ENCODE measurements at regions not wholly inside any gene's neighbourhood (a gene's known extent, or its start where the extent isn't known, plus 50 kb on each side); places are given as distances from the start of the nearest gene placed in this dataset.
"Not testable (repeated sequence)": the region's sequence is repeated elsewhere in the genome, so short reads cannot be mapped to it uniquely, and the experiment has no call there.

DNA sequence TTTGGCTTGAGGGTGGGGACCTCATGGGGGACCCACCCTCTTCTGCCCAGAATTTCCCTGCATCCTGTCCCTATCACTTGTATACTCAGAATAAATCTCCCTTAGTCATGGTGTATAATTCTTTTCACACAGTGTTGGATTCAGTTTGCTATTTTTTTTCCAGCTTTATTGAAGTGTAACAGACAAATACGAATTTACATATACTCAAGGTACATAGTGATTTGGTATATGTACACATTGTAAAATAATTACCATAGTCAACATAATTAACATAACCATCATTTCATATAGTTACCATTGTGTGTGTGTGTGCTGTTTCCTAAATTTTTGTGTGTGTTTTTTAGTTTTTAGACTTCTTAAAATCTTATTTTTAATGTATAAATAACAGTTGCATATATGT lies 269.9 kb downstream of the CNTNAP3 start:
- DNase-seq (ENCODE audit: low read depth) = not testable (repeated sequence)

DNA sequence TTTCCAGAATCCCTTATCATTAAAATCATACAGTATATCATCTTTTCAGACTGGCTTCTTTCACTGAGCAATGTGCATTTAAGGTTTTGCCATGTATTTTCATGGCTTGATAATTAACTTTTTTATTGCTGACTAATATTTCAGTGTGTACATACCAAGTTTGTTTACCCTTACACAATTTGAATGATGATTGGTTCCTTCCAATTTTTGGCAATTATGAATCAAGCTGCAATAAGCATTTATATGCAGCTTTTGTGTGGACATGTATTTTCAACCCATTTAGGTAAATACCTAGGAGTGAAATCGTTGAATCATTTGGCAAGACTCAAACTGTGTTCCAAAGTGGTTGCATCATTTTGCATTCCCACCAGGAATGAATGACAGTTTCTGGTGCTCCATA lies 272.8 kb downstream of the CNTNAP3 start:
- not testable (repeated sequence) for DNase-seq (ENCODE audit: low read depth)

DNA sequence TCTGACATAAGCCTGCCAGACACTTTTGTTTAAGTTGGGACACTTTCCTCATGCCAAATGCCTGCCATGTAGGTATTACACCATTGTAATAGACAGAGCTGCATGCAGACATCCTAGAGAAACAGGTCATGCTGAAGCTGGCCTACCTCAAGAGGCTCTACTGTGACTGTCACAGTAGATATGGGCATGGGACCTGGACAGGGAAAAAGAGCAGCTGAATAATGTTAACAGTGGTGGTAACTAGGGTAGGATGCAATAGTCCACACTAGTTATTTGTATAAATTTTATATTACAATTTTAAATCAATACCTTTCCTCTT lies 273.2 kb downstream of the CNTNAP3 start:
- DNase-seq (ENCODE audit: low read depth) = not testable (repeated sequence)

DNA sequence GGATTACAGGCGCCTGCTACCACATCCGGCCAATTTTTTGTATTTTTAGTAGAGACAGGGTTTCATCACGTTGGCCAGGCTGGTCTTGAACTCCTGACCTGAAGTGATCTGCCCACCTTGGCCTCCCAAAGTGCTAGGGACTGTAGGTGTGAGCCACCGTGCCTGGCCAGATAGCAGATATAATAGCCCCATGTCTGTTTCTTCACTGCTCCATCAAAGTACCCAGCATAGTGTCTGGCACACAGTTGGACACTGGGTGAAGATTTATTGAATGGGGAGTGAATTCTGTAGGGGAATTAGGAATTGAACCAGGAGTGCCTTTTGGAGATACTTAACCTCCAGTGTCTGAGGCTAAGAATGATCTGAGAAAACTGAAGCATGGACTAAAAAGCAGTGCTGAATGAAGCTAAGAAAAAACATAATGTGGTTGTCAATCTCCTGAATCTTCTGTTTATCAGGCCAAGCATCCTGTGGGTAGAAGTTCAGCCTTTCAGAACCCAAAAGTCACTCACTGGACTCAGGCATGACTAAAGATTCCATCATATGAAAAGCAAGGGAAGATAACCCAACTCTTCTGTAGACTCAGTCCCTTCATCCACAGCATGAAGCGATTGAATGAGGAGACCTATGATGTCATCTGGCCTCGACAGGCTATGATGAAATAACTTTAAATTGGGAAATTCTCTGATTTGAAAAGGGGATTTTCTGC lies 273.7 kb downstream of the CNTNAP3 start:
- DNase-seq (ENCODE audit: low read depth) = not testable (repeated sequence)

DNA sequence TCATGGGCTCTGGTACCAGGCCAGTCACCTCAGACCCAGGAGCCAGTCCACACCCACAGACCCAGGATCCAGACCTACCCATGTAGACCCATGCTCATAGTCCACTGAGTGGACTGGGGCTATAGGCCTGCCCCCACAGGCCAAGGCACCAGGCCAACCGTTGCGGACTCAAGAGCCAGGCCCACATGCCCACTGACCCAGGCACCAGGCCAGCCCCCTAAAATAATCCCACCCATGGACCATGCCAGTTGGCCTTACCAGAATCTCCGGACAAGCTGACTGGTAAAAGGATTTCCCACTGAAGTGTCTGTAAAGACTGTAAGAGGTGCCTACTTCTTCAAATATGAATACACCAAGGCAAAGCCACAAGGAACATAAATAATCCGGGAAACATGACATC lies 278.2 kb downstream of the CNTNAP3 start:
- not testable (repeated sequence) for DNase-seq (ENCODE audit: low read depth)

DNA sequence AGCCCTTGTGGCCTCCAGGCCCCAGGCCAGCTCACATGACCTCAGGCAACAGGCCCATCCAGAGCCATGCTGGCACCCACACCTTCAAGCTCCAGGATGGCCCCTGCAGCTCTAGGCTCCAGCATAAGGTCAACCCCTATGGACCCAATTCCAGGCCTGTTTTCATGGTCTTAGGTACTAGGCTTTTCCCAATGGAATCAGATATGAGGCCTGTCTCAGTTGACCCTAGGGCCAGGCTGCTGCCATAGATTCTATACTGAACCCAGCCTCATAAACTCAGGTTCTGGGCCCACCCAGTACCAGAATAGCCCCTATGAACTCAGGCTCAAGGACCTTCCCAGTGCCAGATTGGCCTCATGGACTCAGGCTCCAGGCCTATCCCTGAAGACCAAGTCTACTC lies 278.6 kb downstream of the CNTNAP3 start:
- not testable (repeated sequence) for DNase-seq (ENCODE audit: low read depth)

DNA sequence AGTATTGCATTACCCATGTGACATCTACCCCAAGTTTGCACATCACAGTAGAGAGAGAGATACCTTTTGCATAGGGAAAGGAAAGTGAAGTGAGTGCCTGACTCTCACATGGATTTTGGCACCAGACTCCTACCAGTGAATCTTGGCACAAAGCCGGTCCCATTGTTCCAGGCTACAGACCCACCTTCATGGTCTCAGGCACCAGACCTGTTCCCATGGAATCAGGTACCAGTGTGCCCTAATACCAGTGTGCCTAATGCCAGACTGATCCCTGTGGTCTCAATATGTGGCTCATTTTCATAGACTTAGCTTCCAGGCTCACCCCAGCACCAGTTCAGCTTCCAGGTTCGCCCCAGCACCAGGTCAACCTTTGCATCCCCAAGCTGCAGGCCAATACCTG lies 279.1 kb downstream of the CNTNAP3 start:
- not testable (repeated sequence) for DNase-seq (ENCODE audit: low read depth)

DNA sequence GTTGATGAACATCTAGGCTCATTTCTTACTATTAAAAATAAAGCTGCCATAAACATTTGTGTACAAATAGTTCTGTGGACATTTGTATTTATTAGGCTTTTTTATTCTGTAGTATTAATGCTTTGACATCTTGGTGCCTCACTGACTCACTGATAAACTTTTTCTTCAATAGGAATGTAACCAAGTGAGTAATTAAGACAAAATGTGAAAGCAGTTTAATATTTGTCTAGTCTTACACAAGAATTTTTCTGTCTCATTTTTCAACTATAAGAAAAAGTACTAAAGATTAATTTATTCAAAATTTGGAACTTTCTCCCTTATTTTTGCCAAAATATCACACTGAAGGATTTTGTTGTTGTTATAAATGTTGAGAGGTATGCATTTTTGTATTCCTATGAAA lies 282.2 kb downstream of the CNTNAP3 start:
- peak; percentile 52 for DNase-seq (ENCODE audit: low read depth)

DNA sequence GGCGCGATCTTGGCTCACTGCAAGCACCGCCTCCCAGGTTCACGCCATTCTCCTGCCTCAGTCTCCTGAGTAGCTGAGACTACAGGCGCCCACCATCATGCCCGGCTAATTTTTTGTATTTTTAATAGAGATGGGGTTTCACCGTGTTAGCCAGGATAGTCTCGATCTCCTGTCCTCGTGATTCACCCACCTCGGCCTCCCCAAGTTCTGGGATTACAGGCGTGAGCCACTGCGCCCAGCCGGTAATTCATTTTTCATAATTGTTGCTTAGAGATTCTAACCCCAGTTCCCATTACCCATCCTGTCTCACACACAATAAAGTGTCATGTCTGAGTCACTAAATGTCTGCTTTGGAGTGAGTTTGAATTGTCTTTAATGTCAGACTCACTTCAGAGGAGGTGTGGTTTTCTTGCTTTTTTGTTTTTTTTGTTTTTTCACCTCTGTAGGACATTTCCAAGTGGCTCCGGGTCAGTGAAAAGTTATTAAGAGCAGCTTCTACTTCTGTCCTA lies 281.2 kb upstream of the FAM240B start:
- not testable (repeated sequence) for DNase-seq (ENCODE audit: low read depth)

DNA sequence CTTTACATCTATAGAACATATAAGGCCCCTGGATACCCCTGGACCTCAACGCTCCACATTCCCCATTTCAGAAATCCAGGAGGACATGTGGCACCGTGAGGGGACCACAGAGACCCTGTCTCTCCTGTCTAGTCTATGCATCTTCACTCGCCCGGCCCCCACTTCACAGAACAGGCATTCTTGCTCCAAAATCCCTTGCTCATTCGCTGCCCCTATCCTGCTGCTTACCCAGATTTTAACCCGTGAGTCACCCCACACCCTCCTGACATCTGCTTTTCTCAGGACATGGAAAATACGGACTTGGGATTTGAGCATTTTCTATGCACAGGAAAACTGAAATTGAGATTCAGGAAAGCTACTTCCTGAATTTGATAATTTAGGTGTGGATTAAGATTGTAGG lies 279.3 kb upstream of the FAM240B start:
- DNase-seq (ENCODE audit: low read depth) = not testable (repeated sequence)

DNA sequence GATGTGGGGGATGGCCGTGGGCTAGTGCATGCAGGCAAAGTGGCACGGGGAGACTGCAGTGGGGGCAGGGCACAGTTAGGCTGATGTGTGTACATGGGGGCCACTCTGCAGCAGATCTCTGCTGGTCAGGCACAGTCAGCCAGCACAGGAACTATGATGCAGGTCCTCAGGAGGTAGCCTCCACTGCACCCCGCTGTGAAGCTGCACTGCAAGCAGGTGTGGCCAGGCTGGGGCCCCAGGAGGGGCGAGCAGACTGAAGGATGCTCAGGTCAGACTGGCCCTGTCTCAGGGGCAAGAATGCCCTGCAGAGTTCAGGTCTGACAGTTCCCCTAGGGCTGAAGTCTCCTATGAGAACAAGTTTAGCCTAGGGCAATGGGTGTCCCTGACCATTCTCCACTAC lies 273.8 kb upstream of the FAM240B start:
- DNase-seq (ENCODE audit: low read depth) = not testable (repeated sequence)

DNA sequence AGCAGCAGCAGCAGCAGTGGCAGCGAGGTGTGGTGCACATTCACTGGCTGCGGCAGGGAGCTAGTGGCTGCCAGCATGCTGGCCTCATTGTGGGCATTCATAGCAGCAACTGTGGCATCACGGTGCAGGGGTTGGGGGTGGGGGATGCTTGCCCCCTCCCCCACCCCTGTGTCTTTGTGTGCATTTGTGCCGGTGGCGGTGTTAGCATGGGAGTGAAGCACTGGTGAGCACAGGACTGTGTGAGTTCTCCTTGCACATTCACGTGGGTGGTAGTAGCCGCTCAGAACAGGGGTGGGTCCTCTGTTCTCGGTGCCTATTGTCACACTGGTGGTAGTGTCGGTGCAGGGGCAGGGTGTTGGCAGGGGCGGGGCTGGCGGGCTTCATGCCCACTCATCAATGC lies 273.2 kb upstream of the FAM240B start:
- not testable (repeated sequence) for DNase-seq (ENCODE audit: low read depth)

DNA sequence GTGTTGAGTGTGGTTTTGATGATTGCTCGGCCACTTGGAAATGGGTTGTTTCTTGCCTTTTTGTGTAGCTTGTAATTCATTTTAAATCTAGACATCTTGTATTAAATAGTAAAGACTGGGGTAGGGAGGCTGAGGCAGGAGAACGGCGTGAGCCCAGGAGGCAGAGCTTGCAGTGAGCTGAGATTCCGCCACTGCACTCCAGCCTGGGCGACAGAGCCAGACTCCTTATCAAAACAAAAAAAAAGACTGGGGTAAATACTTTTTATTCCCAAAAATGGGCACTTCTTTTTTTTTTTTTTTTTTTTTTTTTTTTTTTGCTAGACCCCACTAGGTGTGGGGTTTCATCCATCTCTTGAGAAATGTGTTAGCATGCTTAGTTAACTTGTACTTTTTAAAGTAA lies 258.8 kb upstream of the FAM240B start:
- not testable (repeated sequence) for DNase-seq (ENCODE audit: low read depth)

DNA sequence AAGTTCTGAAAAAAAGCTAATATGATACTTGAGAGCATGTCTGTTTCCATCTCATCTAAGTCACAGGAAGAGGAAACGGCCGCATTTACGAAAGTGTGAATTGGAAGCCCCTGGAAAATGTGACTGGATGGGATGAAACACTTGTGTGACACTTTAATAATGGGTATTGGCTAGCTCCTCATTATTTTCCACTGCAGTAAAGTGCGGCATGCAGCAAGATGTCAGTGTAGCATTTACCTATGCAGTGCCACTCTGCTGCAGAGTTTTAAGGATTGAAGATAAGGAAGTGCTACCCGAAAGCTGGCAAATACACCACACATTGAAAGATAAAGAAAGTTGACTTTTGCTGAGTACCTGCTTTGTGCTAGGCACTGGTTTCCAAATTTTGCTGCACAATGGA lies 249.5 kb upstream of the FAM240B start:
- not testable (repeated sequence) for DNase-seq (ENCODE audit: low read depth)

DNA sequence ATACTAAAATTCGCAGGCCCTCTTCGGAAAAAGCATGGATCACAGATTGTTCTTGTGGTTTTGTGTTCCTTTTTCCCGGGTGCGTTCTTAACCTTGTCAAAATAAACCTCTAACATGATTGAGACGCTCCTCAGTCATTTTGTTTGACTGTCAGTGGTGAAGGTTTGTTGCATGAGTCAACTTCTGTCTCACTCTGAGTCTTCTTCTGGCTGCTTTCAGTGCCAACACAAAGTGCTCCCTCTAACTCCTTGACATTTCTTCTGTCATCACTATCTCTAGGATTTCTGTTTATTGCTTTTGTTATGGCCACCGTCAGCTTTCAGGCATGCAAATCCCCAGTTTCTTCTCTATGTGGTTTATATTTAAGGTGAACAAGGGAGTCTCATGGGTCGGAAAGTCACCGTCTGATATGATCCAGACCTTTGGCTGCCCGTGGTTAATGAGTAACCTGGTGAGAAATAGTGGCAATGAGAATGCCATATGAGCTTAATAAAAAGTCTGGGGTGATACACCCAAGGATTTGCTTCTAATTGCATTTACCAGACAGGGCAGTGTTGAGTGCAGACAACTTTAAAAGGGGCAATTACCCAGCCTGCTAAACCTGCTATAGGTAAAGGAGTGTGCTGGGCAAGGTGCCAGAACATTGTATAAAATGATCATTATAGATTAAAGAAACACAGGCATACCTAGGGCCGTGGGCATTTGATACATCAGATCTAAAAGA lies 248.9 kb upstream of the FAM240B start:
- DNase-seq (ENCODE audit: low read depth) = not testable (repeated sequence)

DNA sequence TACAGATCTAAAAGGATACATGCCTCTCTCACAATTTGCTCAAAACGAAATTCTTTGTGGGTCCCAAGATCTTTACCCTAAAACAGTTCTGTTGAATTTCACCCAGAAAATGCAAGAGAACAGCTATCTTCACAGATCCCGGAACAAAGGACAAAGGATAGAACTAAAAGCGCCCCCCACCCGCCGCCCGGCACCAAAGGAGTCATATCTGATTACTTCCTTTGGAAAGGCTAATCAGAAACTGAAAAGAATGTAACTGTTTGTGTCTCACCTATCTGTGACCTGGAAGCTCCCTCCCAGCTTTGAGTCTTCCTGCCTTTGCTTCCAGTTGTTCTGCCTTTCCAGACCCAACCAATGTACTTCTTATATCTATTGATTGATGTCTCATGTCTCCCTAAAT lies 247.9 kb upstream of the FAM240B start:
- DNase-seq (ENCODE audit: low read depth) = not testable (repeated sequence)

DNA sequence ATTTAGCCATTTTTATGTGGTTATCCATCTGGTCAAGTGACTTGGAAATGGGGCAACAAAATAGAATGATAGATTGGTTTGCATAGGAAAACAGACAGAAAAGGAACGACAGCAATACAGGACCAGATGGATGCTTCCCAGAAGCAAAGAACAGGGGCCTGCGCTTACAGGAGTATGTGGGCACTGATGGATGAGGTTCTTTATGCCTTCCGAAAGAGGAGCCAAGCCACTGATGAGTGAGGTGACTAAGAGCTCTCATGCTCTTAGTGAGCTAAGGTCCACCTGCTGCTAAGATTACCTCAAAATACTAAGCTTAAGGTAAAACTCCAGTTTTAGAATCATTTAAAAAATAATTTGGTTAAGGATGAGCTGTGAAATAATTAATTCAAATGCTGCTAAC lies 247.4 kb upstream of the FAM240B start:
- not testable (repeated sequence) for DNase-seq (ENCODE audit: low read depth)

DNA sequence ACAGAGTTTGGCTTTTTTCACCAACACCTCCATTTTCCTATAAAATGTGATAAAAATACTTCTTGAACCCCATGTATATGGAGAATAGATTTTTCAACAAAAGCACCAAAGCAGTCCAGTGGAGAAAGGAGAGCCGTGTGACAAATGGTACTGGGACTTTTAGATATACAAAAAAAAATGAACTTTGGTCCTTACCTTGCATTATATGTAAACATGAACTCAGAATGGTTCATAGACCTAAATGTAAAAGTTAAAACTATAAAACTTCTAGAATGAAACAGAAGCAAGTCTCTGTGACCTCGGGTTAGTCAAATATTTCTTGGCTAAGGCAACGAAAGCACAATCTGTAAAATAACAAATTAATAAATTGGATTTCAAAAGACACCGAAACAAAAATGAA lies 239.9 kb upstream of the FAM240B start:
- not testable (repeated sequence) for DNase-seq (ENCODE audit: low read depth)

DNA sequence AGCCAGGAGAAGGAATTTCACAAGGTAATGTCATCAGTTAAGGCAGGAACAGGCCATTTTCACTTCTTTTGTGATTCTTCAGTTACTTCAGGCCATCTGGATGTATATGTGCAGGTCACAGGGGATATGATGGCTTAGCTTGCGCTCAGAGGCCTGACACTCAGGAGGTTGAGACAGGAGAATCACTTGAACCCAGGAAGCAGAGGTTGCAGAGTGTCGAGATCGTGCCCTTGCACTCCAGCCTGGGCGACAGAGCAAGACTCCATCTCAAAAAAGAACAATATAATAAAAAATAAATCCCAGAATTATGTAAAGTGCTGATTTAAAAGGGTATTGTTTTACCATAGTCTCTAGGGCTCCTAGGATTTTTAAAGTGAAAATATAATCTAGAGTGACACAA lies 235.9 kb upstream of the FAM240B start:
- DNase-seq (ENCODE audit: low read depth) = not testable (repeated sequence)

DNA sequence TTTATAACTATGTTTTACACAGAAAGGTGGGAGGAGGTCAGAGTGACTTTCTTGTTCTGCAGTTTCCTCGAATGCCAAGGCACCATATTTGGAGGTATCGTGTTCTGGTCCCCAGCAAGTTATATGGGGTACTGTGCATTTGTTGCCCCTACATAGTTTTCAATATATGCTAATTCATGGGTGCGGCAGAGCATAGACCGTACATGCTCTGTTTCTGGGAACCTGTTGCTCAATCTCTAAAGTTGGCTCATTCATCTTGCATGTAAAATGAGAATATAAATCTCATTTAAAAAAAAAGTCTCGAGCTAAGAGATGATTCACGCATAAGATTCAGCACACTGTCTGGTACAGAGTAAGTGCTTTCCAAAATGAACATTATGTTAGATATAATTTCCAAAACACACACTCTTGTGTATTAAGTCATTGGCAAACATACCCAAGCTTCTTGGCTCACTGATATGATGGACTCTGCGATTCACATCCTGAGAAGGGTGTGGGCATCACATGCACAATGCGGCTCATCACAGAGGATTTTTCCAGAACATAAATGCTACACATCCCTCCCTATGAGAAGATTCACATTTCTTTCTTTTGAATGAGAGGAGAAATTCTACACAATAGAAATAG lies 232.9 kb upstream of the FAM240B start:
- not testable (repeated sequence) for DNase-seq (ENCODE audit: low read depth)

DNA sequence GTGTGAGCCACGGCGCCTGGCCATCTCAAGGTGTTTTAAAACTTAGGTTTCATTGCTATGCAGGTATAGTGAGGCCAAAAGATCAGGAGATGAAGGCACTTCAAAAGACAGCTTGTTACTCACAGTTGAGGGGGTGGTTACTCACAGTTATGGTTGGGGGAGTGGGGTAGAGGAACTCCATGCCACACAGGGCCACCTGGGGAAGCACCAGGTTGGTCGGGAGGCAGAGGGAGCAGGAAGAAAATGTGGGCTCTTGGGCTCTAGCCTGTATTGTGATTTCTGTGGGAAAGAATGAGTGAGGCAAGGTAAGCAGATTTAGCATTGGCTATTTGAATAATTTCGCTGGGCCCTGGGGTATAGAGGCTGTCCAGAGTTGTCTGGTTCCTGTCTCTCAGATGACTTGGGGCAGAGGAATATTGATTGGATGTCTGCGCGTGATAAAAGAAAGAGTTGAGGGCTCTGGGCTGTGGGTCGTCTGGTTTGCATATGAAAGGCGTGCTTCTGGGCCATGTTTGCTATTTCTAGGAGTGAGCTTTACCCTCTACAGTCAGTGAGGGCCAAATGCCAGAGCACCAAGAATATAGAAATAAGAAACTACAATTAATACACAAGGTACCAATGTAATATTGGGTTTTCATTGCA lies 226.1 kb upstream of the FAM240B start:
- DNase-seq (ENCODE audit: low read depth) = not testable (repeated sequence)

DNA sequence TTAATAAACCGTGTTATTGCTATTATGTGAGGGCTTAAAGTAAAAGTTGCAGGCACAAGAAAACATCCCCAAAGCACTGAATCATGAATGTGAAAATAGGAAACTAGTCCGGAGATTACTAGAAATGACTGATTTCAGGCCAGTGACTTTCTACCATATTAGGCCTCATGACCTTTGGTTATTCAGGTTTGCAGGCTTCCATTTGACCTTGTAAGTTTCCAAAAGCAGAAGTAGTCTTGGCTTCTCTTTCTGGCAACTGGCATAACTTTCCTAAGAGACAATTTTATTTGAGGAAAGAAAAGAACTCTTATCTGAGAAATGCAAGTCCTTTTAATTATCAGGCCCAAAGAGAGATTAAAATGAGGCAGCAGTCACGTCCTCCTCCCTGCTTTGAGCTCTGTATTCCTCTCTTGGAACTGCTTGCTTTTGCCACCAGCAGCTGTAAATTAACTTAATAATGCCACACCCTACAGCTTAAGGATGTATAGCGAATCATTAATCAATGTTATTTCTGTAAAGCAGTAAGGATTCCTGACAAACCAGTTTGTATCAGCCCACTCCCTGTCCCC lies 225.0 kb upstream of the FAM240B start:
- DNase-seq (ENCODE audit: low read depth) = not testable (repeated sequence)

All from iris pigment epithelial cell (primary cell).